ENCODE measurements at regions not wholly inside any gene's neighbourhood (a gene's known extent, or its start where the extent isn't known, plus 50 kb on each side); places are given as distances from the start of the nearest gene placed in this dataset.

DNA sequence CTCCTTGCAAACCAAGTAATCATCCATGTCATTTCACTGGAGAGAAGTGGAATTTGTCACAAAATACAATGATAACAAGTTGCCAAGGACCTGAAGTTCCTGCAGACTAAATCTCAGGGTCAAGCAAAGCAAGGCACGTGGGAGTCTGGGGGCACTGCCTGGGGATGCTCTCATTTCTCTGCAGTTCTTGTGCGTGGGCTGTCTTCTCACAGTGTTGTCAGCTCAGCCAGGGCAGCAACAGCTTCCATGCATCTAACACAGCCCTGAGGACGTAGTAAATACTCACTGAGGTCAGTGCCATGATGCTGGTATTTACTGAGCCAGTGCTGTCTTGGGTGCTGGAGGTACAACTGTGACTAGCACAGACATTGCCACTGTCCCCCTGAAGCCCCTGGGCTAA, 62.9 kb upstream of the CMKLR1 start:
- Histone ChIP-seq H3K27ac (replicated peaks) (no peak overlapping the region), H3K27me3 (ENCODE audit: insufficient read depth, poor library complexity, severe bottlenecking) (no peaks in the 10 kb centered on the region), H3K4me3 (replicated peaks; ENCODE audit: insufficient read depth, low read length) (no peak overlapping the region)
- TF ChIP-seq, protein P1, sequence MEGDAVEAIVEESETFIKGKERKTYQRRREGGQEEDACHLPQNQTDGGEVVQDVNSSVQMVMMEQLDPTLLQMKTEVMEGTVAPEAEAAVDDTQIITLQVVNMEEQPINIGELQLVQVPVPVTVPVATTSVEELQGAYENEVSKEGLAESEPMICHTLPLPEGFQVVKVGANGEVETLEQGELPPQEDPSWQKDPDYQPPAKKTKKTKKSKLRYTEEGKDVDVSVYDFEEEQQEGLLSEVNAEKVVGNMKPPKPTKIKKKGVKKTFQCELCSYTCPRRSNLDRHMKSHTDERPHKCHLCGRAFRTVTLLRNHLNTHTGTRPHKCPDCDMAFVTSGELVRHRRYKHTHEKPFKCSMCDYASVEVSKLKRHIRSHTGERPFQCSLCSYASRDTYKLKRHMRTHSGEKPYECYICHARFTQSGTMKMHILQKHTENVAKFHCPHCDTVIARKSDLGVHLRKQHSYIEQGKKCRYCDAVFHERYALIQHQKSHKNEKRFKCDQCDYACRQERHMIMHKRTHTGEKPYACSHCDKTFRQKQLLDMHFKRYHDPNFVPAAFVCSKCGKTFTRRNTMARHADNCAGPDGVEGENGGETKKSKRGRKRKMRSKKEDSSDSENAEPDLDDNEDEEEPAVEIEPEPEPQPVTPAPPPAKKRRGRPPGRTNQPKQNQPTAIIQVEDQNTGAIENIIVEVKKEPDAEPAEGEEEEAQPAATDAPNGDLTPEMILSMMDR (IDR thresholded peaks at IDR 0.05; ENCODE audit: insufficient read depth, low read length): no peak
- DNase-seq (ENCODE audit: low read depth in 1 of 2, low spot score in 1 of 2): no peak

DNA sequence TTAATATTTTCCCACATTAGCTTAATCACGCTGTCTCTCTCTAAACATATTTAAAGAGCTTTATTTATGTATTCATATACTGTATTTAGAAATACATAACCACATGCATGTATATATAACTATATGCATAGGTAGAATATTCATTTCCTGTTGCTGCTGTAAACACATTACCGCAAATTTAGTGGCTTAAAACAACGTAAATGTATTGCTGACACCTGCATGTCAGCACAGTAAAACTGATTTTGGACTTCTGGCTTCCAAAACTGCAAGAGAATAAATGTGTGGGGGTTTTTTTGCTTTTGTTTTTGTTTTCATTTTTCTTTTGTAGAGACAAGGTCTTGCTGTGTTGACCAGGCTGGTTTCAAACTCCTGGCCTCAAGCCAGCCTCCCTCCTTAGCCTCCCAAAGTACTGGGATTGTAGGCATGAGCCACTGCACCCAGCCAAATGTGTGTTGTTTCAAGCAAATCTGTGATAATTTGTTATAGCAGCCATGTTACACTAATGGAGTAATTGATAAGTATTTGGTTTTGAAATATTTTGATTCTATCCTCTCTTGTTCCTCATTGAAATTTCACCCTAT, 61.9 kb upstream of the CMKLR1 start:
- TF ChIP-seq POLR2AphosphoS5 (IDR thresholded peaks at IDR 0.05; ENCODE audit: low read depth): no peak
- TF ChIP-seq SPI1 (IDR thresholded peaks at IDR 0.05; ENCODE audit: borderline replicate concordance, low read depth): no peak
- Histone ChIP-seq H3K27me3 (ENCODE audit: insufficient read depth, poor library complexity, severe bottlenecking) (no peaks in the 10 kb centered on the region), H3K27ac (replicated peaks) (no peak overlapping the region), H3K4me3 (replicated peaks; ENCODE audit: insufficient read depth, low read length) (no peak overlapping the region)
- no peak for DNase-seq (ENCODE audit: low read depth in 1 of 2, low spot score in 1 of 2)

DNA sequence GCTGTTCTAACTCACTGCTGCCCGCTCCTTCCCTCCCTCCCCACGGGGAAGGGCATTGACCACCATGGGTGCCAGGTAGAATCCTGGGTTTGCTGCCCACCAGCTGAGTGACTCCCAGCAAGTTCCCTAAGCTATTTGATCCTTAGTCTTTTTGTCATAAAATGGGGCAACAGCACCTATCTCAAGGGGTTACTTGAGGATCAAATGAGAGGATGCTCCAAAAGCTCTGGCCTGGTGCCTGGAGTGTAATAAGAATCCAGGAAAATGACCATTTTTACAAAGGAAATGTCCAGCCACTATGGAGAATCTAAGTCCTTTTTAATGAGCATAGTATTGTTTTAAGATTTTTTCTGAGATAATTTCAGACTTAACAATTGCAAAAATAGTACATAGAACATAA, 61.4 kb upstream of the CMKLR1 start:
- DNase-seq (ENCODE audit: low read depth in 1 of 2, low spot score in 1 of 2): no peak
- H3K4me3 ChIP-seq (replicated peaks; ENCODE audit: insufficient read depth, low read length): no peak overlapping the region
- TF ChIP-seq, protein P1 (IDR thresholded peaks at IDR 0.05; ENCODE audit: insufficient read depth, low read length): no peak
- TF ChIP-seq, protein P2, sequence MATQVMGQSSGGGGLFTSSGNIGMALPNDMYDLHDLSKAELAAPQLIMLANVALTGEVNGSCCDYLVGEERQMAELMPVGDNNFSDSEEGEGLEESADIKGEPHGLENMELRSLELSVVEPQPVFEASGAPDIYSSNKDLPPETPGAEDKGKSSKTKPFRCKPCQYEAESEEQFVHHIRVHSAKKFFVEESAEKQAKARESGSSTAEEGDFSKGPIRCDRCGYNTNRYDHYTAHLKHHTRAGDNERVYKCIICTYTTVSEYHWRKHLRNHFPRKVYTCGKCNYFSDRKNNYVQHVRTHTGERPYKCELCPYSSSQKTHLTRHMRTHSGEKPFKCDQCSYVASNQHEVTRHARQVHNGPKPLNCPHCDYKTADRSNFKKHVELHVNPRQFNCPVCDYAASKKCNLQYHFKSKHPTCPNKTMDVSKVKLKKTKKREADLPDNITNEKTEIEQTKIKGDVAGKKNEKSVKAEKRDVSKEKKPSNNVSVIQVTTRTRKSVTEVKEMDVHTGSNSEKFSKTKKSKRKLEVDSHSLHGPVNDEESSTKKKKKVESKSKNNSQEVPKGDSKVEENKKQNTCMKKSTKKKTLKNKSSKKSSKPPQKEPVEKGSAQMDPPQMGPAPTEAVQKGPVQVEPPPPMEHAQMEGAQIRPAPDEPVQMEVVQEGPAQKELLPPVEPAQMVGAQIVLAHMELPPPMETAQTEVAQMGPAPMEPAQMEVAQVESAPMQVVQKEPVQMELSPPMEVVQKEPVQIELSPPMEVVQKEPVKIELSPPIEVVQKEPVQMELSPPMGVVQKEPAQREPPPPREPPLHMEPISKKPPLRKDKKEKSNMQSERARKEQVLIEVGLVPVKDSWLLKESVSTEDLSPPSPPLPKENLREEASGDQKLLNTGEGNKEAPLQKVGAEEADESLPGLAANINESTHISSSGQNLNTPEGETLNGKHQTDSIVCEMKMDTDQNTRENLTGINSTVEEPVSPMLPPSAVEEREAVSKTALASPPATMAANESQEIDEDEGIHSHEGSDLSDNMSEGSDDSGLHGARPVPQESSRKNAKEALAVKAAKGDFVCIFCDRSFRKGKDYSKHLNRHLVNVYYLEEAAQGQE (IDR thresholded peaks at IDR 0.05; ENCODE audit: insufficient replicate concordance, low read depth): no peak
- TF ChIP-seq GABPA (IDR thresholded peaks at IDR 0.05; ENCODE audit: low read depth) (no peak), POLR2AphosphoS5 (IDR thresholded peaks at IDR 0.05; ENCODE audit: low read depth) (no peak), SPI1 (IDR thresholded peaks at IDR 0.05; ENCODE audit: borderline replicate concordance, low read depth) (no peak)
- no peaks in the 10 kb centered on the region for H3K27me3 ChIP-seq (ENCODE audit: insufficient read depth, poor library complexity, severe bottlenecking)
- no peak overlapping the region for H3K27ac ChIP-seq (replicated peaks)

DNA sequence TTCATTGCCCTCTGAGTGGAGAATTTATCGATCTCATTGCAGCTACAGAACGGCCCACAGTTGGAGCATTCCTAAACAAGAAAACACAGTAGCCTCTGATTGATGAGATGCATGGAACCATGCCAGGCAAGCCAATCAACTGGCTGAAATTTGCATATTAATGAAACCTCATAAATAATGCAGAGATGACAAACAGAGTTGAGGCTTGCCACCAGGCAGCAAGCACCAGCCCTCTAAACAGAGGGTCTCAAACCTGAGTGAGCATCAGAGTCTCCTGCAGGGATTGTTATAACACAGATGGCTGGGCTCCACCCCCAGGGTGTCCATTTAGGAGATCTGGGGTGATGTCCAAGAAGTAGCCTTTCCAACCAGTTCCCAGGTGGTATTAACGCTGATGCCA, 60.9 kb upstream of the CMKLR1 start:
- TF ChIP-seq POLR2AphosphoS5 (IDR thresholded peaks at IDR 0.05; ENCODE audit: low read depth) (no peak), GABPA (IDR thresholded peaks at IDR 0.05; ENCODE audit: low read depth) (no peak), SPI1 (IDR thresholded peaks at IDR 0.05; ENCODE audit: borderline replicate concordance, low read depth) (no peak)
- TF ChIP-seq, protein P1 (IDR thresholded peaks at IDR 0.05; ENCODE audit: insufficient read depth, low read length): no peak
- TF ChIP-seq, protein P2 (IDR thresholded peaks at IDR 0.05; ENCODE audit: insufficient replicate concordance, low read depth): no peak
- DNase-seq (ENCODE audit: low read depth in 1 of 2, low spot score in 1 of 2): no peak
- no peaks in the 10 kb centered on the region for H3K27me3 ChIP-seq (ENCODE audit: insufficient read depth, poor library complexity, severe bottlenecking)

More for the DNA sequence above, 60.9 kb upstream of the CMKLR1 start:
- H3K27ac ChIP-seq (replicated peaks): no peak overlapping the region
- no peak overlapping the region for H3K4me3 ChIP-seq (replicated peaks; ENCODE audit: insufficient read depth, low read length)

All from HL-60 (cell line).